CD14-positive monocyte (primary cell): ENCODE measurements at regions not wholly inside any gene's neighbourhood (a gene's known extent, or its start where the extent isn't known, plus 50 kb on each side); places are given as distances from the start of the nearest gene placed in this dataset.

Experiments used
- DNase-seq, 3 donors: peaks; one replicate each; pipeline ENCODE4 v3.0.0-alpha.2; 2011 to 2022
- H2AFZ ChIP-seq: 2 replicates; pipeline ENCODE4 v1.6.0; 2012; ENCODE audit warnings: mild to moderate bottlenecking, low read depth, low read length, inconsistent platforms; ENCODE audit not compliant: insufficient read depth, poor library complexity, severe bottlenecking
- H3K27ac ChIP-seq, 2 donors: 1 replicate in 1 of 2; 2 replicates in 1 of 2; pipeline ENCODE4 v1.5.1; 2012 to 2013; ENCODE audit warnings: low read length in 2 of 2, control low read depth in 1 of 2, inconsistent platforms in 1 of 2, low read depth in 1 of 2, mild to moderate bottlenecking in 1 of 2
- H3K27me3 ChIP-seq, 2 donors: one replicate each; pipeline versions ENCODE4 v1.6.0 to v1.6.1; 2011 to 2013; ENCODE audit warnings: low read length in 2 of 2; ENCODE audit not compliant: control insufficient read depth in 2 of 2, insufficient read depth in 2 of 2
- H3K36me3 ChIP-seq, 2 donors: replicated peaks in 1 of 2; 1 replicate in 1 of 2; 2 replicates in 1 of 2; pipeline versions ENCODE4 v1.5.1 to v1.6.1; 2012 to 2013; ENCODE audit warnings: low read length in 2 of 2, control low read depth in 1 of 2, inconsistent platforms in 1 of 2, mild to moderate bottlenecking in 1 of 2; ENCODE audit not compliant: insufficient read depth in 2 of 2, control insufficient read depth in 1 of 2
- H3K4me1 ChIP-seq, 2 donors: 1 replicate in 1 of 2; 2 replicates in 1 of 2; pipeline versions ENCODE4 v1.5.1 to v1.6.1; 2012 to 2013; ENCODE audit warnings: low read length in 2 of 2, control low read depth in 1 of 2, inconsistent platforms in 1 of 2, mild to moderate bottlenecking in 1 of 2, moderate library complexity in 1 of 2; ENCODE audit not compliant: insufficient read depth in 2 of 2, control insufficient read depth in 1 of 2
- H3K4me2 ChIP-seq: replicated peaks from 2 replicates; pipeline ENCODE3; 2012; ENCODE audit warnings: low read length, moderate library complexity, mild to moderate bottlenecking; ENCODE audit not compliant: poor library complexity, severe bottlenecking; ENCODE audit errors: extremely low read depth
- H3K4me3 ChIP-seq, 3 experiments: fragments of 200-600 bp in 1 of 3; sonication (generic) in 1 of 3; replicated peaks in 1 of 3; 1 replicate in 2 of 3; 2 replicates in 1 of 3; pipeline ENCODE4 v1.5.1; 2011 to 2013; ENCODE audit warnings: low read length in 3 of 3, mild to moderate bottlenecking in 3 of 3, control low read depth in 2 of 3, low read depth in 2 of 3, inconsistent platforms in 1 of 3, moderate library complexity in 1 of 3
- H3K79me2 ChIP-seq: 2 replicates; pipeline ENCODE4 v1.6.0; 2012; ENCODE audit warnings: mild to moderate bottlenecking, control low read depth, inconsistent platforms, low read length, moderate library complexity; ENCODE audit not compliant: insufficient read depth
- H3K9ac ChIP-seq: 2 replicates; pipeline ENCODE4 v1.6.0; 2017; ENCODE audit warnings: low read length, mild to moderate bottlenecking; ENCODE audit not compliant: insufficient read depth, poor library complexity, severe bottlenecking
- H3K9me3 ChIP-seq, 2 donors: replicated peaks in 1 of 2; 1 replicate in 1 of 2; 2 replicates in 1 of 2; pipeline versions ENCODE4 v1.5.1 to v1.6.1; 2012 to 2013; ENCODE audit warnings: low read length in 2 of 2, control low read depth in 1 of 2; ENCODE audit not compliant: control insufficient read depth in 1 of 2, insufficient read depth in 1 of 2
- H4K20me1 ChIP-seq: 2 replicates; pipeline ENCODE4 v1.6.0; 2012; ENCODE audit warnings: mild to moderate bottlenecking, low read length, control low read depth, moderate library complexity; ENCODE audit not compliant: insufficient read depth
- H3K27ac Mint-ChIP-seq, 7 donors: one replicate each; pipeline ENCODE4 v1.8.0; 2020; ENCODE audit warnings: mild to moderate bottlenecking in 7 of 7, mixed read lengths in 7 of 7, moderate library complexity in 6 of 7, inconsistent platforms in 2 of 7
- H3K27me3 Mint-ChIP-seq, 3 donors: one replicate each; pipeline ENCODE4 v1.8.0; 2021 to 2022; ENCODE audit warnings: low read depth in 3 of 3, mild to moderate bottlenecking in 3 of 3, mixed read lengths in 3 of 3, moderate library complexity in 3 of 3, inconsistent platforms in 1 of 3
- H3K36me3 Mint-ChIP-seq, 2 donors: one replicate each; pipeline ENCODE4 v1.8.0; 2020; ENCODE audit warnings: mixed read lengths in 2 of 2, inconsistent platforms in 1 of 2, mild to moderate bottlenecking in 1 of 2
- H3K4me1 Mint-ChIP-seq: one replicate; pipeline ENCODE4 v1.8.0; 2020; ENCODE audit warnings: mild to moderate bottlenecking, mixed read lengths
- H3K4me3 Mint-ChIP-seq, 2 donors: one replicate each; pipeline ENCODE4 v1.8.0; 2020; ENCODE audit warnings: mild to moderate bottlenecking in 2 of 2, mixed read lengths in 2 of 2, moderate library complexity in 1 of 2
- H3K9me3 Mint-ChIP-seq, 7 donors: one replicate each; pipeline ENCODE4 v1.8.0; 2020 to 2022; ENCODE audit warnings: mixed read lengths in 7 of 7, mild to moderate bottlenecking in 6 of 7, moderate library complexity in 6 of 7, inconsistent platforms in 2 of 7
- CTCF ChIP-seq: fragments of 200-600 bp; IDR thresholded peaks from one replicate; pipeline ENCODE4 v1.8.0; 2022; ENCODE audit warnings: antibody characterized with exemption, mild to moderate bottlenecking
- WGBS: methylation state at CpG from one replicate; pipeline ENCODE4 v1.1.5; 2013; ENCODE audit warnings: missing lambda C conversion rate; ENCODE audit not compliant: insufficient coverage; 5-methylcytosine and 5-hydroxymethylcytosine counted together
- intact Hi-C, 2 donors: fragments of 100-400 bp; cut with micrococcal nuclease; formaldehyde crosslinking; loops; one replicate each; pipeline versions ENCODE4 v1.15.0 to v1.15.1; 2023

- Mint-ChIP-seq H3K27me3 (peaks cover 1 to 2% (median 1%) of the 10 kb centered on the region in 3 donors), H3K9me3 (peaks cover 0 to 5% (median 1%) of the 10 kb centered on the region in 7 donors), H3K4me3 (no peak overlapping the region), H3K27ac (no peak overlapping the region), H3K36me3 (no peaks in the 10 kb centered on the region), H3K4me1 (no peaks in the 10 kb centered on the region)
- no peak for TF ChIP-seq CTCF
- Histone ChIP-seq H3K36me3 (no peaks in the 10 kb centered on the region), H2AFZ (no peak overlapping the region), H3K79me2 (no peaks in the 10 kb centered on the region), H3K4me3 (no peak overlapping the region), H3K27me3 (no peaks in the 10 kb centered on the region), H3K9me3 (no peaks in the 10 kb centered on the region), H3K27ac (no peak overlapping the region), H4K20me1 (no peaks in the 10 kb centered on the region), H3K9ac (no peak overlapping the region), H3K4me1 (no peaks in the 10 kb centered on the region), H3K4me2 (no peak overlapping the region)
- DNase-seq: no peak
- intact Hi-C loops: no loop called here
Observed at GRCh38 chr9:2486988-2487387, 134.6 kb upstream of the VLDLR start.

- no peak overlapping the region for H3K9ac ChIP-seq
- intact Hi-C loops: no loop called here
- no peaks in the 10 kb centered on the region for H3K79me2 ChIP-seq
- no peaks in the 10 kb centered on the region for H3K4me1 ChIP-seq
- H3K27ac Mint-ChIP-seq: no peak overlapping the region
- no peaks in the 10 kb centered on the region for H4K20me1 ChIP-seq
- WGBS: no CpG with 5 or more reads among the region's 2 CpGs
- H3K27me3 ChIP-seq: no peaks in the 10 kb centered on the region
- H3K4me3 Mint-ChIP-seq: no peak overlapping the region
- peaks cover 0 to 3% (median 0%) of the 10 kb centered on the region in 7 donors for H3K9me3 Mint-ChIP-seq
- DNase-seq: no peak
- H3K4me2 ChIP-seq: no peak overlapping the region
- peaks cover 1 to 2% (median 1%) of the 10 kb centered on the region in 3 donors for H3K27me3 Mint-ChIP-seq
- no peaks in the 10 kb centered on the region for H3K4me1 Mint-ChIP-seq
- H3K4me3 ChIP-seq: no peak overlapping the region
- H3K36me3 Mint-ChIP-seq: no peaks in the 10 kb centered on the region
- H3K27ac ChIP-seq: no peak overlapping the region
- TF ChIP-seq CTCF: no peak
- no peaks in the 10 kb centered on the region for H3K9me3 ChIP-seq
- no peaks in the 10 kb centered on the region for H3K36me3 ChIP-seq
- H2AFZ ChIP-seq: no peak overlapping the region
Observed at GRCh38 chr9:2489838-2490314, 131.7 kb upstream of the VLDLR start.
